GM19023 (cell line): ENCODE measurements at regions not wholly inside any gene's neighbourhood (a gene's known extent, or its start where the extent isn't known, plus 50 kb on each side); places are given as distances from the start of the nearest gene placed in this dataset.

Experiments
- ATAC-seq: cut with Tn5 transposase; IDR thresholded peaks from one replicate; pipeline ENCODE4 v1.9.1; 2021; ENCODE audit warnings: mild to moderate bottlenecking, moderate library complexity; ENCODE audit not compliant: unreplicated experiment

GRCh38 chr18:59848002-59848401, 51.8 kb upstream of the PMAIP1 start:
- no peak for ATAC-seq

- ATAC-seq = peak; percentile 28
Observed at GRCh38 chr18:59847491-59847846, 52.3 kb upstream of the PMAIP1 start.

- ATAC-seq = peak; percentile 98
Observed at GRCh38 chr18:59846814-59847490, 52.8 kb upstream of the PMAIP1 start.

GRCh38 chr18:59842947-59843346, 56.8 kb upstream of the PMAIP1 start:
- no peak for ATAC-seq

- no peak for ATAC-seq
Observed at GRCh38 chr18:59839931-59840685, 59.7 kb upstream of the PMAIP1 start.

- no peak for ATAC-seq
Observed at GRCh38 chr18:59839246-59839645, 60.5 kb upstream of the PMAIP1 start.

- ATAC-seq = peak; percentile 47
Observed at GRCh38 chr18:59837586-59837985, 62.2 kb upstream of the PMAIP1 start.

- no peak for ATAC-seq
Observed at GRCh38 chr18:59835605-59836379, 64.0 kb upstream of the PMAIP1 start.

GRCh38 chr18:59834267-59834666, 65.5 kb upstream of the PMAIP1 start:
- ATAC-seq = peak; percentile 34

GRCh38 chr18:59833785-59834184, 66.0 kb upstream of the PMAIP1 start:
- ATAC-seq = peak; percentile 85

- ATAC-seq = peak; percentile 67
Observed at GRCh38 chr18:59823596-59824195, 76.1 kb upstream of the PMAIP1 start.

- ATAC-seq = no peak
Observed at GRCh38 chr18:59822612-59823550, 76.9 kb upstream of the PMAIP1 start.

- ATAC-seq = no peak
Observed at GRCh38 chr18:59821983-59822382, 77.8 kb upstream of the PMAIP1 start.

- ATAC-seq = no peak
Observed at GRCh38 chr18:59820663-59821062, 79.1 kb upstream of the PMAIP1 start.

- ATAC-seq = no peak
Observed at GRCh38 chr18:59818769-59819168, 81.0 kb upstream of the PMAIP1 start.

- ATAC-seq = no peak
Observed at GRCh38 chr18:59814891-59815290, 84.9 kb upstream of the PMAIP1 start.

GRCh38 chr18:59813942-59814341, 85.9 kb upstream of the PMAIP1 start:
- no peak for ATAC-seq

GRCh38 chr18:59810735-59811520, 88.9 kb upstream of the PMAIP1 start:
- no peak for ATAC-seq

- no peak for ATAC-seq
Observed at GRCh38 chr18:59810183-59810582, 89.6 kb upstream of the PMAIP1 start.
